Endodermal cell (in vitro differentiated cells): ENCODE measurements at regions not wholly inside any gene's neighbourhood (a gene's known extent, or its start where the extent isn't known, plus 50 kb on each side); places are given as distances from the start of the nearest gene placed in this dataset.
A peak's percentile ranks its signal among the peaks of the same experiment; 100 is the strongest.

Source experiments
- DNase-seq: peaks from one replicate; pipeline ENCODE4 v3.0.0-alpha.2; 2017
- H3K27ac ChIP-seq: 2 replicates; pipeline ENCODE4 v1.5.1; 2013; ENCODE audit warnings: mild to moderate bottlenecking, low read depth, low read length, moderate library complexity
- H3K27me3 ChIP-seq: 2 replicates; pipeline ENCODE4 v1.6.1; 2013; ENCODE audit warnings: mild to moderate bottlenecking, low read length, moderate library complexity; ENCODE audit not compliant: insufficient read depth, control insufficient read depth, poor library complexity, severe bottlenecking
- H3K36me3 ChIP-seq: 2 replicates; pipeline ENCODE4 v1.7.0; 2013; ENCODE audit warnings: mild to moderate bottlenecking, low read length, moderate library complexity; ENCODE audit not compliant: control insufficient read depth, insufficient read depth
- H3K4me1 ChIP-seq: one replicate; pipeline ENCODE4 v1.7.0; 2013; ENCODE audit warnings: low read length; ENCODE audit not compliant: control insufficient read depth, insufficient read depth
- H3K4me3 ChIP-seq: 2 replicates; pipeline ENCODE4 v1.5.1; 2013; ENCODE audit warnings: mild to moderate bottlenecking, low read length, moderate library complexity
- H3K9ac ChIP-seq: 2 replicates; pipeline ENCODE4 v1.6.1; 2013; ENCODE audit warnings: mild to moderate bottlenecking, low read length, moderate library complexity; ENCODE audit not compliant: poor library complexity, severe bottlenecking; ENCODE audit errors: extremely low read depth
- H3K9me3 ChIP-seq: 2 replicates; pipeline ENCODE4 v1.6.1; 2013; ENCODE audit warnings: mild to moderate bottlenecking, low read length, moderate library complexity; ENCODE audit not compliant: control insufficient read depth
- H3K27ac Mint-ChIP-seq: 2 replicates; pipeline ENCODE4 v1.8.0; 2020; ENCODE audit warnings: mixed read lengths
- H3K27me3 Mint-ChIP-seq: 2 replicates; pipeline ENCODE4 v1.8.0; 2021; ENCODE audit warnings: mild to moderate bottlenecking, mixed read lengths; ENCODE audit not compliant: insufficient read depth
- H3K36me3 Mint-ChIP-seq: 2 replicates; pipeline ENCODE4 v1.8.0; 2020; ENCODE audit warnings: low read depth, mixed read lengths
- H3K4me1 Mint-ChIP-seq: 2 replicates; pipeline ENCODE4 v1.8.0; 2020; ENCODE audit warnings: mixed read lengths
- H3K4me3 Mint-ChIP-seq: 2 replicates; pipeline ENCODE4 v1.8.0; 2020; ENCODE audit warnings: mild to moderate bottlenecking, moderate library complexity, mixed read lengths
- H3K9me3 Mint-ChIP-seq: 2 replicates; pipeline ENCODE4 v1.8.0; 2020; ENCODE audit warnings: mild to moderate bottlenecking, mixed read lengths
- CTCF ChIP-seq: fragments of 200-600 bp; sonication (generic); conservative IDR thresholded peaks from 2 replicates; pipeline ENCODE4 v1.5.0; 2021; ENCODE audit warnings: antibody characterized with exemption, mild to moderate bottlenecking
- WGBS, 2 experiments: methylation state at CpG; one replicate each; pipeline versions ENCODE4 v1.1.5 to v1.1.7; 2013; ENCODE audit warnings: missing lambda C conversion rate in 2 of 2, mixed read lengths in 1 of 2; ENCODE audit not compliant: insufficient coverage in 1 of 2, insufficient read length in 1 of 2; 5-methylcytosine and 5-hydroxymethylcytosine counted together

GRCh38 chr14:104271391-104271790 is 133.0 kb downstream of the KIF26A start:
- peaks cover 1% of the 10 kb centered on the region for H3K27me3 Mint-ChIP-seq
- no peak overlapping the region for H3K27ac Mint-ChIP-seq
- H3K27ac ChIP-seq: no peak overlapping the region
- H3K4me3 ChIP-seq: no peak overlapping the region
- no peak overlapping the region for H3K4me3 Mint-ChIP-seq
- H3K9me3 ChIP-seq: no peaks in the 10 kb centered on the region
- WGBS, 2 experiments: 89% methylated on average over 1 of the region's 1 CpG; no CpG with 5 or more reads in 1 of the 2 experiments
- TF ChIP-seq CTCF: no peak
- no peaks in the 10 kb centered on the region for H3K4me1 ChIP-seq
- H3K36me3 Mint-ChIP-seq: no peaks in the 10 kb centered on the region
- no peaks in the 10 kb centered on the region for H3K36me3 ChIP-seq
- H3K9me3 Mint-ChIP-seq: no peaks in the 10 kb centered on the region
- no peaks in the 10 kb centered on the region for H3K4me1 Mint-ChIP-seq
- H3K9ac ChIP-seq: no peak overlapping the region
- DNase-seq: no peak
- H3K27me3 ChIP-seq: no peaks in the 10 kb centered on the region

- Histone ChIP-seq H3K4me3 (no peak overlapping the region), H3K27ac (no peak overlapping the region), H3K27me3 (no peaks in the 10 kb centered on the region), H3K9me3 (no peaks in the 10 kb centered on the region), H3K9ac (no peak overlapping the region), H3K36me3 (no peaks in the 10 kb centered on the region), H3K4me1 (no peaks in the 10 kb centered on the region)
- no peak for TF ChIP-seq CTCF
- no peak for DNase-seq
- Mint-ChIP-seq H3K36me3 (no peaks in the 10 kb centered on the region), H3K27me3 (peaks cover 1% of the 10 kb centered on the region), H3K9me3 (peaks cover 3% of the 10 kb centered on the region), H3K4me1 (no peaks in the 10 kb centered on the region), H3K27ac (no peak overlapping the region), H3K4me3 (no peak overlapping the region)
- WGBS, 2 experiments: 93 to 96% methylated on average over 9 of the region's 9 CpGs
These were observed 136.4 kb downstream of the KIF26A start for GRCh38 chr14:104274806-104275205.

GRCh38 chr14:104277416-104278213 is 139.2 kb downstream of the KIF26A start:
- peaks cover 3% of the 10 kb centered on the region for H3K9me3 Mint-ChIP-seq
- H3K27me3 ChIP-seq: no peaks in the 10 kb centered on the region
- H3K4me3 ChIP-seq: no peak overlapping the region
- no peak overlapping the region for H3K9ac ChIP-seq
- no peak overlapping the region for H3K4me3 Mint-ChIP-seq
- H3K27ac Mint-ChIP-seq: no peak overlapping the region
- no peak for TF ChIP-seq CTCF
- H3K27ac ChIP-seq: no peak overlapping the region
- peak; percentile 33 for DNase-seq
- H3K36me3 Mint-ChIP-seq: no peaks in the 10 kb centered on the region
- H3K9me3 ChIP-seq: no peaks in the 10 kb centered on the region
- H3K4me1 Mint-ChIP-seq: no peaks in the 10 kb centered on the region
- no peaks in the 10 kb centered on the region for H3K36me3 ChIP-seq
- 87 to 94% methylated on average over 17 to 30 of the region's 30 CpGs for WGBS, 2 experiments
- no peaks in the 10 kb centered on the region for H3K4me1 ChIP-seq
- peaks cover 1% of the 10 kb centered on the region for H3K27me3 Mint-ChIP-seq
